Panc1 (cell line): ENCODE measurements at regions not wholly inside any gene's neighbourhood (a gene's known extent, or its start where the extent isn't known, plus 50 kb on each side); places are given as distances from the start of the nearest gene placed in this dataset.

Source experiments
- CTCF ChIP-seq: fragments of 450-650 bp; IDR thresholded peaks from 2 replicates; pipeline ENCODE4 v1.5.1; 2017; ENCODE audit warnings: mild to moderate bottlenecking
- POLR2AphosphoS5 ChIP-seq: IDR thresholded peaks from 2 replicates; pipeline ENCODE4 v1.6.1; 2012; ENCODE audit warnings: mild to moderate bottlenecking, low read depth, low read length, moderate library complexity
- REST ChIP-seq, 2 experiments: IDR thresholded peaks; 2 replicates each; pipeline ENCODE4 v1.6.1; 2011 to 2012; ENCODE audit warnings: low read depth in 2 of 2, control low read depth in 1 of 2, low read length in 1 of 2, mild to moderate bottlenecking in 1 of 2, moderate library complexity in 1 of 2; ENCODE audit not compliant: insufficient read depth in 1 of 2
- TCF7L2 ChIP-seq: IDR thresholded peaks from 2 replicates; pipeline ENCODE4 v1.6.1; 2011; ENCODE audit warnings: mild to moderate bottlenecking, low read depth, low read length, inconsistent platforms

- TF ChIP-seq CTCF (no peak), REST (IDR thresholded peaks at IDR 0.05; ENCODE audit: insufficient read depth in 1 of 2, low read depth in 2 of 2, low read length in 1 of 2) (no peak), POLR2AphosphoS5 (no peak), TCF7L2 (no peak)
These were observed 549.1 kb upstream of the MIR17HG start for GRCh38 chr13:90798381-90798780.
